GM21367 (cell line): ENCODE measurements at regions not wholly inside any gene's neighbourhood (a gene's known extent, or its start where the extent isn't known, plus 50 kb on each side); places are given as distances from the start of the nearest gene placed in this dataset.
A peak's percentile ranks its signal among the peaks of the same experiment; 100 is the strongest.
"Not testable (repeated sequence)": the region's sequence is repeated elsewhere in the genome, so short reads cannot be mapped to it uniquely, and the experiment has no call there.

ENCODE experiments used
- ATAC-seq: cut with Tn5 transposase; IDR thresholded peaks from one replicate; pipeline ENCODE4 v1.9.1; 2021; ENCODE audit not compliant: unreplicated experiment

DNA sequence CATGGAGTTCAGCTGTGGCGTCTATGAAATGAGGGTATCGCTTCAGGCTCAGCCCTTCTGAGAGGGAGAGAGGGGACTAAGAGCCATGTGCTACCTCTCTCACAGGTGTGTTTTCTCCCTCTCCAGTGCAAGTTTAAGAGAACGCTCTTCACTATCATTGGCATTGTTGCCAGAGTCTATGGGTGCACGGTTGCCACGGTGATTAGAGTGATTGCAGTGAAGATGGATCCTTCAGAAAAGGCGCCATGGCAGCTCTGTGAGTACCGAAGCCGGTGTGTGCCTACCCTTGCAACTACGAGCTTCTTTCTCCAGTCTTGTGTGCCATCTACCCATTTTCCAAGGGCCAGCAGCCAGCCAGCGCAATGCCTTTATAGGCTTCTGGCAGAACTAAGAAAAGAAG lies 290.5 kb downstream of the OMA1 start:
- no peak for ATAC-seq

DNA sequence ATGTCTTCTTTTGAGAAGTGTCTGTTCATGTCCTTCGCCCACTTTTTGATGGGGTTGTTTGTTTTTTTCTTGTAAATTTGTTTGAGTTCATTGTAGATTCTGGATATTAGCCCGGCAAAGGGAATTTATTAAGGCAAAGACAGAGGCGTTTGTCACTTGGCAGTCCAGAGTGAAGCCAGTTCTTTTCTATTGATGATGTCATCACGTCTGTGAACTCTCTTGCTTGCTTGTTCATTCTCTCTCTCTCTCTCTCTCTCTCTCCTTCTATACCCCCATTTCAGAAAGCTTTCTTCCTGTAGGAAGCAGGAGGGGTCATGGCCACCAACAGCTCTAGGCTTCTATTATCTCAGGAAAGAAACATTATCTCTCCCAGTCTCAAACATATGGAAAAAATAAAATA lies 291.3 kb downstream of the OMA1 start:
- no peak for ATAC-seq

DNA sequence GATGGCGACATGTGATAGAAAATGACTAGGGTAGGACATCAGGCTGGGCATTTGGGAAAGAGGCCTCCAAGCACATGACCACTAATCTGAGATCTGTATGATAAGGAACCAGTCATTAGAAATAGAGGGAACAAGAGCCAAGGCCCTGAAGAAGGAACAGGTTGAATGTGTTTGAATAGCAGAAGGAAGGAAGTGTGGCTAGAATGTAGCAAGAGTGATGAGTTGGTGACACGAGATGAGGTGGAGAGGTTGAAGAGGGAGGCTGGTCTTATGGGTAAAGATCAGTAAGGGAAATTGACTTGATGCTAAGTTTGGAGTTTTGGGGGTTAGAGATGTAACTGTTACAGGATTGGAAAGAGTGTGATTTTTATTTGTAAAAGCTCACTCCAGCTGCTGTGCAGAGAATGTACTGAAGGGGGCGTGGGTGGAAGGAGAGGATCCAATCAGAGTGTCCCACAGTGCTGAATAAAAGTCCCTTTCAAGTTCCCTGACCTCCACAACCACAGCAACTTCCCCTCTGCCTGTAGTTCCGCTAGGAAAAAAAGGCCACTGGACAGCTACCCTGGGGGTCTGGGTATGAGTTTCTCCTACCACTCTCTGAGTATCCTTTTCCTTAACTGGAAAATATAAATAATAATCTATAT lies 295.0 kb downstream of the OMA1 start:
- ATAC-seq = no peak

DNA sequence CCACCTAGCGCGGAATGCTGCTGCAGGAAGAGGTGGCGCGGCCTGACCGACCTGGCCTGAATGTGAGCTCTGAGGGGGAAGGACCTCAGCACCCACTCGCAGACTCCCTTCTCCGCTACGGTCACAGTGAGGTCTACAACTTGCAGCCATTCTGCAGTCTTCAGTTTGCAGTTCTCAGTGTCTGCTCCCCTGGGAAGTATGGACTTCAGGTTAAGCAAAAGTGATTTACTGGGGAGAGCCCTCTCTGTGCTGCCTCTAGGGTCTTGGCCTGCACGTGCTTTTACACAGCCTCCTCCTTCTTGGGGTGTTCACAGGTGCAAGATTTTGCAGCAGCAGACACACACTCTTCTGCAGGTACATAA lies 296.0 kb downstream of the OMA1 start:
- ATAC-seq = no peak

DNA sequence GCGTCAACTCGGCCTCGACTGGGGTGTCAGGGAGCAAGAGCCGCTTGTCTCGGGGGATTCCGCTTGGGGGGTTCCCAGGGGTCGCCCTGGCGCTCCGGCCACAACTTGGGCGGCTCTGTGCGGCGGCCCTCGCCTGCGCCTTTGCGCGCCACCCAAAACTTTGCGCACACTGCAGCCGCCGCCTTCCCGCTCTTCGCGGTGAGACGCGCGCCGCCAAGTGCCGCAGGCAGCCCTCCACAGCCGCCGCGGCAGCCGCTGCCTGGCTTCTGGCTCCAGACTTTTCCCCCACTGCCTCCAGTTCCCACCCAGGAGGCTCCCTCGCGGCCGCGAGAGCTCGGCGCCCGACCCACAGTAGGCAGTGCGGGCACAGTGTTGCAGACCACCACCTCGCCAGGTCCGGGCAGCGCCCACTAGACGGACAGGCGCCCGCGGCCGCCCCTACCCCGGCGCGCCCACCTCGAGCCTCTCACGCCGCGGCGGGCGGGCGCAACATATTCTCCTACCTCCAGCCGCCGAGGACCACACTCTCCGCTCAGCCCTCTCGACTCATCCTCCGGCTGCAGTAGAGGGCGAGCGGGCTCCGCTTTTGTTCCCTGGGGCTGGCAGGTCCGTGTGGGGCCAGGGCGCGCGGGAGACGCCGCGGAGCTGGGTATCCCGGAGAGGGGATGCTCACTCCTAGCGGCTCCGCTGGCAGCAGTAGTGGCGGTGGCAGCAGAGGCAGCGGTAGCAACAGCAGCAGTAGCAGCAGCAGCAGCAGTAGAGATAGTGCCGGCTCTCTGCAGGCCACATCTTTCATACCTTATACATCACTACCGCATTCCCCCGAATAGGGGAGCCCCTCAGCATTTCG lies 296.6 kb downstream of the OMA1 start:
- peak; percentile 67 for ATAC-seq

DNA sequence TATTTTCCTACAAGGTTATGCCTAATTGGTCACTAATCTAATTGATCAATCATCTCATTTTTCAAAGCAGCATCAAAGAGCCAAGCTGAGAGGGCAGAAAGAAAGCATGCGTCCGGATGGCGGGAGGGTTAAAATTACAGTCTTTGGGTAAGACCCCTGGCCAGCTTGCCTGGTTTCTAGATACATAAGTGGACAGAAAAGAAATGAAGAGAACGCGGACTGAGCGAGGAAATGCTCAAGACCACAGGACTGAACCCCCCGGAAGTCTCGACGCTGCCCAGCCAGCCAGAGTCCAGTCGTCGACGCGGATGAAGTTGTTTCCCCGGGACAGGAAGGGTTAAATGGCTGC lies 297.2 kb downstream of the OMA1 start:
- no peak for ATAC-seq

DNA sequence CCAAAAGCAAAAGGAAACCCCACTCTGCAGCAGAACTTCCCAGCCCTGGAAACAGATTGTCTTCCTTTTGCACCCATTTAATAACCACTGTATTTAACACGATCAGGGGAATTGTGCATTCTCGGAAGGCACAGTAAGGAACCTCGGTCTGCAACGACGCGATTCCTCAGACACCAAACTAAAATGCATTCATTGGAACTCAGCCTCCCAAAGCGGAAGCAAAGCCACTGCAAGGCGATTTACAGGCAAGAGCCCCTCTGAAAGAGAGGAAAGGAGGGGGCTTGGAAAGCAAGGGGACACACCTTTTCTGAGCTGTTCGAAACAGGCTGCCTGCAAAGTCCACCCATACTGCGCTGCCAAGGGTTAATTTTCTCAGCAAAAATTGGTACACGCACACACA lies 297.7 kb downstream of the OMA1 start:
- ATAC-seq = no peak

DNA sequence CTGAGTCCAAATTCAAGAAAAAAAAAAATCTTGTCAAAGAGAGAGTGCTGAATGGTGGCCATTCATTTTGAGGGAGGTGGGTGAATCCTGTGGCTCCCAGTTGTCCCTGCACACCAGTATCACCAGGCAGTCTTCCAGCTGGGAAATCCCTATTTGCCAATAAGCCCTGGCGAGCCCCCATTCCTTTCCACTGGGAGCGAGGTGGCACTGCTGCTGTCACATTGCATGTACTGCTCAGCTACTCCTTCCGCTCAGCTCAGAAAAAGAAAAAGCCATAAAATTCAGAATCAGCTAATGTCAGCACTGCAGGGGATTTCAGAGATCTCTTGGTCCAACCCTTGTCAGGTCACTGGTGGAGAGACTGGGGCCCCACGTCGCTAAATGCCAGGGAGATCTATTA lies 298.5 kb downstream of the OMA1 start:
- no peak for ATAC-seq

DNA sequence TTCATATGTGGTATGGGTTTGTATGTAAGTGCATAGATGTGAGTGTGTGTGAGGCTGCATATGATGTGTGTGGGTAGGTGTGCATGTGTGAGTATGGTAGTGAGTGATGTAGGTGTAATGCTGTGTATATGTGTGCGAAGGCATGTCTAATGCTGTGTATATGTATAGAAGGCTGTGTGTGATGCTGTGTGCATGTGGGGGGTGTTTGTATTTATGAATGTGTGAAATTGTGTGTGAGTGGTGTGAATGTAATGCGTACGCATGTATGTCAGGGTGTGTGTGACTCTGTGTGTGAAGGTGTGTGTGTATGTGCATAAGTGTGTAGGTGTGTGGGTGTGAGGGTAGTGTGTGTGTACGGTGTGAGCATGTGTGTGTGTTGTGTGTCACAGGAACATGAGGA lies 300.0 kb downstream of the OMA1 start:
- ATAC-seq = no peak

DNA sequence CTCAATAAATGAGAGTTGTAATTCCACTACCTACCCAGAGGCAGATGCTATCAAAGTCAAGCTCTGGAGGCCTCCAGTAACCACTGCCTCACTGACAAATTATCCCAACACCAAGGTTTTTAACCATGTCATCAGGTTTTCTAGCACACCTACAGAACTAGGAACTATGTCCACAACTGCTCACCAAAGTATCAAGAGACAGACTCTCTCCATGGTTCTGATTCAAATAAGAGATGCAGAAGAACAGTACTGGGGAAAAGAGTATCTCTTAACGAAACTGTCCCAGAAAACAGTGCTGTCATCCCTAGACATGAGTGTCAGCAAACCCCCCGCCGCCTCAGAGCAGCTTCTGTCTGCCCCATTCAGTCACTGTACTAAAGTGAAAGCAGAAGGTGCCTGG lies 301.7 kb downstream of the OMA1 start:
- no peak for ATAC-seq

DNA sequence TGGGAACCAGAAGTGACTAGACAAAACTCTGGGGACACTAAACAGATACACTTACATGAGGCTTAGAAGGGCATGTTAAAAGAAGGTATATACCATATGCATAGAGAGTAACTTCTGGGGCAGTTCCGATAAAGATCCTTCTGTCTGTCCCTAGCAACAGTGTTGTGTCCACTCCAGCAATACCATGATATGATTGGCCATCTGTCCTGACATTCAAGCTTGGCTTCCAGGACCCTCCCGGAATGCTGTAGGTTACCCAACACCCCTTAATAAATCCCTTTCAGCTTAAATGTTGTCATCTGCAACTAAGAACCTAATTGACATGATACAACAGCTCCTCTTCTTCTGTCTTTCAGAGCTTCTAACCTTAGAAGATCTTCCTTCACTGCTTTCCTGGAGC lies 307.7 kb downstream of the OMA1 start:
- ATAC-seq = no peak

DNA sequence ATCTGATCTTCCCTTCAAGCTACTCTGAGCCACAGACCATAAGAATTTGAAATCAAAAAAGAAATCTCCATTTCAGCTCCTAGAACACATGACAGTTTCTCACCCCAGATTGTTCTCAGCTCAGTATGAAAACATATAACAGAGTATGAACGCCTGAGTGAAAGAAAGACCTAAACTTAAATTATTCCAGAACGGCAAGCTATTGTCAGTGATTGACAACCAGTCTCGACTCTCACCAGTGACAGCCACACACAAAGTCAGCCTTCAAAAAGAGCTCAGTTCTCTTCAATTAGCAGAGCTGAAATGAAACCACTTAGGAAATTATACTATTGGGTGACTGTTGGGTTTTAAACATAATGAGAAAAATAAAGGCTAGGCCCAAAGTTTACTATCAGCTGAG lies 312.8 kb downstream of the OMA1 start:
- ATAC-seq = no peak

DNA sequence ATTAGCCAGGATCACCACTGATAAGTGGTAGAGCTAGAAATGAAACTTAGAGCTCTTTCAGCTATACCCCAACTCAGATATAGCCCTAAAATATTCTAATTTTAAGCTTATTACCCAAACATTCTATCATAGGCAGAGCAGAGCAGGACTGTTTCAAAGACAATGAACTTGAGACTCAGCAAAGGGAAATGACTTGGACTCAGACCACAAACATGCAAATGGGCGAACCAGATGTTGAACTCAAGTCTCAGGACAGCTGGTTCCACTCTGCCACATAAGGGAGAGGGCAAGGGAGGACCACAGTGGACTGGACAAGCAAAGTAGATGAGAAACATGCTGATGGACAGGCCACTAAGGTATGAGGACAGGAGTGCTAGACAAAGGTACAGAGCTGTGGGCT lies 315.3 kb downstream of the OMA1 start:
- ATAC-seq = peak; percentile 76

DNA sequence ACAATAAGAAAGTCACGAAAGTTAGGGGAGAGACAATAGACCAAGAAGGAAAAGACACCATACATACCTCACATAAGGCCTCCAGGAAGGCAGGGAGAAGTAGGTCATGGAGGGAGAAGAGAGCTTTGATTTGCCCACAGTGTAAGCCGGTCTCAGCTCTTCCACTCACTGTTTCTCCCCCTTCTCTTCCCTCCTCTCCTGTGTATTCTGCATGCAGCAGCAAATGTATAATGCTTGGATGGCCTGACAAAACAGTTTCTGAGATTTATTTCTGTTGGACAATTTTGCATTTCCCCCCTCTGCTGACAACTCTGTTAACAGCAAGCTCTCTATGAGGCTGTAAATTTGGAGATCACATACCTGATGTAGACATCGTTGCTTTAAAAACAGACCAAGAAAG lies 318.9 kb downstream of the OMA1 start:
- no peak for ATAC-seq

DNA sequence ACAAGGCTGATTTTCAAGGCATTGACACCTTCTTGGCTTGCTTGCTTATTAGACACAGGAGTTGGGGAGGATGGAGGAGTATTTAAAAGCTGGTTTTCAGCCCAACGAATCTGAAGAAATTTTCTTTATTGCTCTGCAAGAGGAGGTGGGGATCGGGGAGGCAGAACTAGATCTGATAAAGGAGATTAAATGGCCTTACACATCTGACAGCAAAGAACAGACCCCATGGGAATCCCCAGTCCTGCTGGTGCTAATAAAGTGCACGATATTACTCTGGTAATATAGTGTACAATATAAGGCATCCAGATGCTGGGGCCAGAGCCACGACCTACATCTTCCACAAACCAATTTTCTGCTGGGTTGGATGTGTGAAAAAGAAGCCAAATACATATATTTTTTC lies 323.0 kb downstream of the OMA1 start:
- ATAC-seq = no peak

DNA sequence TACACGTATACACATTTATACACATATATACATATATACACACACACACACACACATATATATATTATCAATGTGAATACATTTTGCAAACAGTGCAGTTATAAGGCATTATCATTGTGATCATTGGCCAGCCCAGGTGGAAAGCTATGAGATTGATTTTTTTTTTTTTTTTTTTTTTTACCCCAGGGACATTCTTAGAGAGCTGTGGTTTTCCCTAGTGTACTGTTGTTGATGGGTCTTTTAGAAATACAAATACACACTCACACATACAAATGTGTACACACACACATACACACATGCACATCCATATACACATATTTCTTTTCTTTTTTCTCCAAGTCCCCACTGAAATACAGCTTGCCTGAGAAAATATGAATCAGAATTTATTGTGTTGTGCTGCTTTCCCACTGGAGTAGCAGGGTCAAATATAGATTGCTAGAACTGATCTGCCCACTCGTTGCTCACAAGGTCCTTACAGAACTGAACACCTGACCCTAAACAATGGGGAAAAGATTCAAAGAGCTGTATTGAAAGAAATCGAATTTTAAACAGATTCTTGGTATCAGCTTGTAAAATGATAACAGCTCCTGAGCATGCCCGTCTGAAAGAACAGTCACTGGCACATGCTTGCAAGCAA lies 325.6 kb downstream of the OMA1 start:
- ATAC-seq = no peak

DNA sequence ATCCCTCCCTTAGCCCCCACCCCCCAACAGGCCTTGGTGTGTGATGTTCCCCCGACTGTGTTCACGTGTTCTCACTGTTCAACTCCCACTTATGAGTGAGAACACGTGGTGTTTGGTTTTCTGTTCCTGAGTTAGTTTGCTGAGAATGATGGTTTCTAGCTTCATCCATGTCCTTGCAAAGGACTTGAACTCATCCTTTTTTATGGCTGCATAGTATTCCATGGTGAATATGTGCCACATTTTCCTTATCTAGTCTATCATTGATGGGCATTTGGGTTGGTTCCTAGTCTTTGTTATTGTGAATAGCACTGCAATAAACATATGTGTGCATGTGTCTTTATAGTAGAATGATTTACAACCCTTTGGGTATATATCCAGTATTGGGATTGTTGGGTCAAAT lies 330.4 kb downstream of the OMA1 start:
- not testable (repeated sequence) for ATAC-seq

DNA sequence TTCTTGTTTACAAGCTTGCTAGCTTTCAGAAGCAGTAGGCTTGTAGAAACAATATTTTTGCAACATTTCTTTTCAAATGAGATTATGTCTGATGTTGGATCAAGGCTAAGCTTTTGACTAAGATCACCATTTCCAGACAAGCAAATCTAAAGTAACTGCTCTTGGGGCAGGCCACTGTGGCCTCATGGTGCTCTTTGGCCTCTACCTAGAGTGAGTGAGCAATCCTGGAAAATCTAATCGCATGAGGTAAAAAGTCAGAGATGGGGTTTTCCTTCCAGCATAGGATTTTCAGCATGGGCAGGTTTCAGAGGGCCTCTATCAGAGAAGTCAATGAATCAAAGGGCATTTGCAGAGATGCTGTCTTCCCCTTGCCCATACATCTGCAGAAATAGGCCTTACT lies 331.9 kb downstream of the OMA1 start:
- ATAC-seq = no peak

DNA sequence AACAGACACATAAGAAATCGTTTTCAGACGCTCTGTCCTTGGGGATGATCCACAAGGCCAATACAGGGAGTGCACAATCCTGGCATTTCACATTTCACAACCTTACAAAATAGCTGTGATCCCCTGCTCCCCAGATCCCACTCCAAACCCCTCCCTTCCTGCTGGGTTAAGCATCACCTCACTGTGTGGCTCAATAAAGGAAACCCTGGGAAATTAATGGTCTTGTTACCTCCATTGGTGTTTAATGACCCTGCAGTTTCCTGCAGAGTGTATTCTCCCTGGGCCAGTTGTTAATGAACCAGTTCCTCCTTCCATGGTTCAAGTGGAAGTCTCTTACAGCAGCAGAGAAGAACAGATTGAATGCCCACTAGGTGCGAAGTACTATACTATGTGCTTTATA lies 334.7 kb downstream of the OMA1 start:
- ATAC-seq = no peak

DNA sequence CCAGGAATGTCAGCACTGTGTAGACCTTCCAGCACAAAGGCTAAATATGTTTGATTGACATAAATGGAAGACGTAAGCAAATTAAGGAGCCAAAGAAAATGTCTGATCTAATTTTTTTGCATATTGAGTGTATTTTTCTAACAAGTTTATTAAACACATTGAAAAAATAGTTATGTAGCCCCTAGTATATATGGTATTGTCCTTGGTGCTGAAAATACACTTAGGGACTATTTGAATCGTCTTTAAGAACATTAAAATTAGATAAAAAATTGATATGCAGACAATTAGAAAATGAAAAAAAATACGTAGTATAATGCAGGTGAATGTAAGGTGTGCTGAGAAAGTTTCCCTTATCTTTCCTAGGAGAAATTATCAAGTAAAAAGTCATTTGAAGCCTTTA lies 337.0 kb downstream of the OMA1 start:
- ATAC-seq = no peak

DNA sequence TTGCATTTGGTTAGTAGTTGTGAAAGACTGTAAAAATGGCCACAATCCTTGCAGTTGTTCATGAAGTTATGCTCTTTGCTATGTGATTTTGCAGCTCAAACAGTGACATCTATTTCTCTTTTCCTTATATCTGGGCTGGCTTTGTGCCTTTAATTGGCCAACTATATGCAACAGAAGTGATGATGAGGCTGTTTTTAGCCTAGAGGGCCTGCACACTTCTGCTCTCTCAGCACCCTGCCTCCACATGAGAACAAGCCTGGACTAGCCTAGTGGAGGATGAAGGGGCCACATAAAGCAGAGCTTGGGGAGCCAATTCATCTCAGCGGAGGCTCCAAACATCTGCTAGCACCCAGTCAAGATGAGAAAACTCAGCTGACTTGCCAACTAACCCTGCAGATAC lies 339.8 kb downstream of the OMA1 start:
- no peak for ATAC-seq

DNA sequence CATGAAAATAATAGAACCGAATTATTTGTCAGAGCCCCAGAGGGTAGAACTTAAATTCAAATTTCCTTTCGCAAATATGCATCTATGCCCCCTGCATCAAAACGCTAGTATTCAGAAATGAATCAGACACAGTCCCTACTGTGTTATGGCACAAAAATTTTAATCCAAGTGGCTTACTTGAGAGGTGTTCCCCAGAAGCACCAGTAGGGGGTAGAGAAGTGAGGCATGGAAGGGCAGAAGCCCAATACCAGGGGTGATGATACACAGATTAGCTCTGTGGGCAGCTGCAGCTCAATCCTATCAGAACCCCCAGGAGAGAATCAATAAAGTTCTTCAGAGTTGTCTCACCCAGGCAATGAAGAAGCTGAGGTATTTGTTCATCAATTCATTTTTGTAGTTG lies 342.2 kb downstream of the OMA1 start:
- no peak for ATAC-seq
